ENCODE measurements at regions not wholly inside any gene's neighbourhood (a gene's known extent, or its start where the extent isn't known, plus 50 kb on each side); places are given as distances from the start of the nearest gene placed in this dataset.
A peak's percentile ranks its signal among the peaks of the same experiment; 100 is the strongest.
"Not testable (repeated sequence)": the region's sequence is repeated elsewhere in the genome, so short reads cannot be mapped to it uniquely, and the experiment has no call there.

GRCh38 chr15:63434576-63435186 is 53.0 kb upstream of the CA12 start:
- DNase-seq (ENCODE audit: low read depth): no peak

GRCh38 chr15:63435204-63435820 is 53.7 kb upstream of the CA12 start:
- no peak for DNase-seq (ENCODE audit: low read depth)

DNA sequence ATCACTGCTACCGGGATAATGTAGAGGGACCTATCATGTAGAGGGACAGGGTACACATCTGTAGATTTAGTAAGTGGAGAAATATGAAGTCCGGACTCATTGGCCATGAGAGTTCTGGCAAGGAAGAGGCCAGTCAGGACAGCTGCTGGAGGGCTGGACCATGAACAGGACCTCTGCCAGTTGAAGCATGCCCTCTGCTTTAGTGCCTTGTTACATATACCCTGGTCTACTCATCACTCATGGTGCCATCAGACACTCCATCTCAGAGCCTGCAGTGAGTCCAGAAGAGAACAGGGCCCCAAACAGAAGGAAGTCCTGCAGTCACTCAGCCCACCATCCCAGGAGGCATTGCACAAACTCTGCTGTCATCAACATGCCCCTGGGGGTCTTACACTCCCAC is 54.7 kb upstream of the CA12 start:
- no peak for DNase-seq (ENCODE audit: low read depth)

GRCh38 chr15:63436872-63437375 is 55.3 kb upstream of the CA12 start:
- peak; percentile 64 for DNase-seq (ENCODE audit: low read depth)

DNA sequence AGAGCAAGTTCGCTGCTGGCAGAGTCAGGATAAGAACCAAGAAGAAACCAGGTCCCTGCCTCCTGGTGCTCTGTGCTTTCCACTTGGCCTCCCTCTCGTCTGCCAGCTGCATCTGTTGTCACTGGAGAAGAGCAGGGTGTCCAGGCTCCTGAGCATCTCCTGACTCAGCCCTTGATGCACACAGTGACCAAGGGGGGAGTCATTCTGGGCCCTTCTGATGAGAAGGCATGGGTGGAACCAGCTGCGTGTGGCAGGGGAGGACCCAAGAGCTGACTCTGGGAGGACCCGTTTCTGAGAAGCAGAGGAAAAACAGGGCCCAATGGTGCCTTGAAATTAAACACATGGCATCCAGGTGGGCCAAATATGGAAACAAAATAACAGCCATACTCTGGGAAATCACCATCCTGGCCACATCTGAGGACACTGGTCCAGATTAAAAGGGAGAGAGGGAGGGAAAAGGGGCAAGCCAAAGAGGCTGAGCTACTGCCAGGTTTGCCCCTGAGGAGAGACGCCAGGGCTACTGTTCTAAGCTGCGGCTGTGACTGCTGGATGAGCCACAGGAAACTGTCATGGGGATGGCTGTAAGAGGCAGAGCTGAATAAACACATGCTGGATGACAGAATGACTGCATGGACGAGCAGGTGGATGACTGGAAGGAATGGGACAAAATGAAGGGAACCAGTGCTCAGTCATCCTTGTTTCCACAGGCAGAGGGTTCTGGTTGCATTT is 58.1 kb upstream of the CA12 start:
- DNase-seq (ENCODE audit: low read depth): peak; percentile 81

GRCh38 chr15:63440265-63440648 is 58.6 kb upstream of the CA12 start:
- no peak for DNase-seq (ENCODE audit: low read depth)

- DNase-seq (ENCODE audit: low read depth): no peak
Measured at GRCh38 chr15:63440756-63441155, 59.1 kb upstream of the CA12 start.

DNA sequence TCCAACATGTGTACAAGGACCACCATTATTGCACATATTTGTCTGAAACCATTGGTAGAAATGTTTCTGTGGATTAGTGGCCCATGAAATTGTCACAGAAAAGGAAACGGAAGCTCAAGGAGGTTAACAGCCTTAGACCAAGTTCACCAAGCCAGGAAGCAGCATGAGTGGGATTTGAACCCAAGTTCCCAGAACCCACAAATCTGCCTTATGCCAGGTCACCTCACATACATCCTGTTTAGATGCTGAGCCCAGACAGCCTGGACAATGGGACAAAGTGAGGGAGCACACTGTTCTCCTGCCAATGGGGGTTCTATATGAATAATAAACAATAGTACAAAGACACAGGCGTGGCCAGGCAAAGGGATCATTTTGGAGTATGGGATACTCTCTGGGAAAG is 59.6 kb upstream of the CA12 start:
- no peak for DNase-seq (ENCODE audit: low read depth)

- DNase-seq (ENCODE audit: low read depth): no peak
Measured at GRCh38 chr15:63442080-63442479, 60.4 kb upstream of the CA12 start.

DNA sequence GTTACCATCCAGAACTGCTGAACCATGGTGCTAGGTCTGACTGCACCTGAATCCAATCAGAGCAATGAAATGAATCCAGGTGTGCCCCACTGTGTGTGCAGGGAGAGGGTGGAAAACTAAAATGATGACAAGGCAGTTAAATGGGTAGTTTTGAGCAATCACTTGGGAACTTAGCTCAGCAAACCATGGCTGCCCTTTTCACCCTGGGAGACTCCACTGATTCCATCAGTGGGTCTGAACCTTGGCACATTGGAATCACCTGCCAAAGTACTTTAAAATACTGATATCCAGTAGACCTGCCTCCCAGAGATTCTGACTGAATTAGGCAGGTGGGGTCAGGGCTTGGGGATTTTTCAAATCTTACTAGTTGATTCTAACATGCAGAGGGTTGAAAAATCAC is 59.8 kb upstream of the USP3 start:
- no peak for DNase-seq (ENCODE audit: low read depth)

GRCh38 chr15:63446255-63446654 is 58.1 kb upstream of the USP3 start:
- no peak for DNase-seq (ENCODE audit: low read depth)

- no peak for DNase-seq (ENCODE audit: low read depth)
Measured at GRCh38 chr15:63447017-63447676, 57.2 kb upstream of the USP3 start.

DNA sequence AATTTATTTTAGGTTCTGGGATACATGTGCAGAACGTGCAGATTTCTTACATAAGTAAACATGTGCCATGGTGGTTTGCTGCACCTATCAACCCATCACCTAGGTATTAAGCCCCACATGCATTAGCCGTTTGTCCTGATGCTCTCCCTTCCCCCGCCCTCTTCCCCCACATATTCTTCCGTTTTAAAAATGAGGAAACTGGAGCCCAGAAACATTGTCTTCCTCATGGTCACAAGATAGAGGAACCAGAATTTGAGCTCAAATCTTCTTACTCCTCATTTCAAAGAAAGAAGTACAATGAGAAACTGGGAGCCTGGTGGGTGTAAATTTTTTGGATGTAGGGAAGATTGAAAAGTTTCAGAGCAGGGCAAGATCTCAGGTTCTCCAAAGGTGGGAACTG is 56.1 kb upstream of the USP3 start:
- no peak for DNase-seq (ENCODE audit: low read depth)

DNA sequence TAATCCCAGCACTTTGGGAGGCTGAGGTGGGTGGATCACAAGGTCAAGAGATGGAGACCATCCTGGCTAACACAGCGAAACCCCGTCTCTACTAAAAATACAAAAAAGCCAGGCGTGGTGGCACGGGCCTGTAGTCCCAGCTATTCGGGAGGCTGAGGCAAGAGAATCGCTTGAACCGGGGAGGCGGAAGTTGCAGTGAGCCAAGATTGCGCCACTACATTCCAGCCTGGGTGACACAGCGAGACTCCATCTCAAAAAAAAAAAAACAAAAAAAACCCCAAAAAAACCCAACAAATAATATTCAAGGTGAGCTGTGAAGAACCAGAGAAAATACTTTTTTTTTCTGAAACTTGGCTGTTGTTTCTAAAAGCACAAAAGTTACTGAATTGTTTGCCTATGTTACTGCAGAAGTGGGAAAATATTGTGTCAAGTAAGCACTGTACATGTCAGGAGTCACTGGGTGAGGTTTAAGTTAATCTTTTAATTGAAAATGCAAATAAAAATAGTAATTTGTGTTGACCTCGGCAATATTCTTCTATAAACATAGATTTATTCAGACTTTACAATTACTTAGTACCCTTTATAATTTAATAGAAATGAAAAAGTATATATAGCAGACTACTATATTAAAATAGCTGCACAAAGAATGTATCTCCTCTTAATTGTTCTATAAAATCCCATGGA is 55.4 kb upstream of the USP3 start:
- DNase-seq (ENCODE audit: low read depth): not testable (repeated sequence)

GRCh38 chr15:63449731-63450130 is 54.7 kb upstream of the USP3 start:
- DNase-seq (ENCODE audit: low read depth): peak; percentile 35

DNA sequence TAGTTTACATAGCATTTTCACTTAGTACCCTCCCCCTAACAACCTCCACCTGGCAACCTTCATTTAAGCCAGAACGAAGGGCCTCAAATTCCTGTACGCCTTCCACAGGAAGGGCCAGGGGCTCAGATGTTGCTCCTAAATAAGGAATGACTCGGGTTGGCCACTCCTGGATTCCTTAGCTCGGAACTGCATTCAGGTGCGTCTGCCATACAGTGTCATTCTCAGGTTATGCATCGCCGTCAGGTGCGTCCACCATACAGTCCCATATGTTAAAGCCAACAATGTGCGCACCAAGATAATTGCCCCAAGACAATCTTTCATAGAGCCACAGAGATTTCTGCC is 53.5 kb upstream of the USP3 start:
- DNase-seq (ENCODE audit: low read depth): no peak

- DNase-seq (ENCODE audit: low read depth): no peak
Measured at GRCh38 chr15:63451671-63452315, 52.6 kb upstream of the USP3 start.

GRCh38 chr15:63452552-63453136 is 51.7 kb upstream of the USP3 start:
- peak; percentile 36 for DNase-seq (ENCODE audit: low read depth)

- DNase-seq (ENCODE audit: low read depth): no peak
Measured at GRCh38 chr15:63453186-63453905, 51.0 kb upstream of the USP3 start.

DNA sequence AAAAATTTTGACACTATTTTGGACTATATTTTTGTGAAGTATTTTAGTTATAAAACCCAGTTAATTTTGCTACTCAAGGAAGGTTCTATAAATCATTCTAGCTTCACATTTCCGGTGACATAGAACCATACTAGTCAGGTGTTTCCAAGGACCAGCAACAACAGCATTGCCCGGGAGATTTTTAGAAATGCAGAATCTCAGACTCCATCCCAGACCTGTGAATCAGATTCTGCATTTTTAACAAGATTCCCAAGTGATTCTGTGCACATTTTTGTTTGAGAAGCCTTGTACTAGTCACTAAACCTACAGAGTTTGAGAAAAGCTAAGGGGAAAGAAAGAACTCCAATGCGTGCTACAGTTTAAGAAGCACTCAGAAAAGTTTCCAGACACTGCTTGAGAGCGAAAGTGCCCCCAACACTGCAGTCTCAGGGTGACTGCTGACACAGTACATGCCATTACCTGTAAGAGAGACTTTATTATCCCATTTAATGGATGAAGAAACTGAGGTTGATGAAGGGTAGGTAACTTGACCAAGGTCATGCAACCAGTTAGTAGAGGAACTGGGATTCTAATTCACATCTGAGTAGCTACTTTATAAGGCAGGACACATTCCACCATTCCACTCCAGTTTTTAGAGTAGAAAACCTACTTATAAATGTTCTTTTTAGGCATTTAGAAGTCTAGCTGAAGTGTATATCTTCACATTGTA is 49.7 kb upstream of the USP3 start:
- no peak for DNase-seq (ENCODE audit: low read depth)
